ENCODE measurements at regions not wholly inside any gene's neighbourhood (a gene's known extent, or its start where the extent isn't known, plus 50 kb on each side); places are given as distances from the start of the nearest gene placed in this dataset.

GRCh38 chr6:4511641-4512020 lies 264.6 kb upstream of the CDYL start:
- TF ChIP-seq, protein P1, sequence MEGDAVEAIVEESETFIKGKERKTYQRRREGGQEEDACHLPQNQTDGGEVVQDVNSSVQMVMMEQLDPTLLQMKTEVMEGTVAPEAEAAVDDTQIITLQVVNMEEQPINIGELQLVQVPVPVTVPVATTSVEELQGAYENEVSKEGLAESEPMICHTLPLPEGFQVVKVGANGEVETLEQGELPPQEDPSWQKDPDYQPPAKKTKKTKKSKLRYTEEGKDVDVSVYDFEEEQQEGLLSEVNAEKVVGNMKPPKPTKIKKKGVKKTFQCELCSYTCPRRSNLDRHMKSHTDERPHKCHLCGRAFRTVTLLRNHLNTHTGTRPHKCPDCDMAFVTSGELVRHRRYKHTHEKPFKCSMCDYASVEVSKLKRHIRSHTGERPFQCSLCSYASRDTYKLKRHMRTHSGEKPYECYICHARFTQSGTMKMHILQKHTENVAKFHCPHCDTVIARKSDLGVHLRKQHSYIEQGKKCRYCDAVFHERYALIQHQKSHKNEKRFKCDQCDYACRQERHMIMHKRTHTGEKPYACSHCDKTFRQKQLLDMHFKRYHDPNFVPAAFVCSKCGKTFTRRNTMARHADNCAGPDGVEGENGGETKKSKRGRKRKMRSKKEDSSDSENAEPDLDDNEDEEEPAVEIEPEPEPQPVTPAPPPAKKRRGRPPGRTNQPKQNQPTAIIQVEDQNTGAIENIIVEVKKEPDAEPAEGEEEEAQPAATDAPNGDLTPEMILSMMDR (IDR thresholded peaks at IDR 0.05) = no peak
- Histone ChIP-seq H3K27me3 (ENCODE audit: low read depth) (no peaks in the 10 kb centered on the region), H3K9me3 (no peaks in the 10 kb centered on the region), H3K36me3 (no peaks in the 10 kb centered on the region), H3K4me1 (no peaks in the 10 kb centered on the region), H3K27ac (no peak overlapping the region), H3K4me3 (no peak overlapping the region)
- DNase-seq = no peak
- intact Hi-C loops (cut with DNase I) = no loop called here
- ATAC-seq = no peak

GRCh38 chr6:4510906-4511640 lies 265.1 kb upstream of the CDYL start:
- no peaks in the 10 kb centered on the region for H3K36me3 ChIP-seq
- ATAC-seq (no peak), DNase-seq (no peak)
- no peak overlapping the region for H3K27ac ChIP-seq
- intact Hi-C loops (cut with DNase I) = no loop called here
- no peaks in the 10 kb centered on the region for H3K4me1 ChIP-seq
- no peaks in the 10 kb centered on the region for H3K27me3 ChIP-seq (ENCODE audit: low read depth)
- no peaks in the 10 kb centered on the region for H3K9me3 ChIP-seq
- H3K4me3 ChIP-seq = no peak overlapping the region
- TF ChIP-seq, protein P1 (IDR thresholded peaks at IDR 0.05) = no peak

- Histone ChIP-seq H3K4me3 (no peak overlapping the region), H3K27me3 (ENCODE audit: low read depth) (no peaks in the 10 kb centered on the region), H3K4me1 (no peaks in the 10 kb centered on the region), H3K9me3 (no peaks in the 10 kb centered on the region), H3K27ac (no peak overlapping the region), H3K36me3 (no peaks in the 10 kb centered on the region)
- DNase-seq = no peak
- intact Hi-C loops (cut with DNase I) = no loop called here
- no peak for ATAC-seq
- TF ChIP-seq, protein P1 (IDR thresholded peaks at IDR 0.05) = no peak
These were observed 265.9 kb upstream of the CDYL start for GRCh38 chr6:4510317-4510716.

- H3K4me1 ChIP-seq = no peaks in the 10 kb centered on the region
- DNase-seq = no peak
- H3K36me3 ChIP-seq = no peaks in the 10 kb centered on the region
- TF ChIP-seq, protein P1 (IDR thresholded peaks at IDR 0.05) = no peak
- no peak for ATAC-seq
- H3K27ac ChIP-seq = no peak overlapping the region
- H3K4me3 ChIP-seq = no peak overlapping the region
- H3K9me3 ChIP-seq = no peaks in the 10 kb centered on the region
- intact Hi-C loops (cut with DNase I) = no loop called here
- H3K27me3 ChIP-seq (ENCODE audit: low read depth) = no peaks in the 10 kb centered on the region
These were observed 266.7 kb upstream of the CDYL start for GRCh38 chr6:4509506-4509905.

DNA sequence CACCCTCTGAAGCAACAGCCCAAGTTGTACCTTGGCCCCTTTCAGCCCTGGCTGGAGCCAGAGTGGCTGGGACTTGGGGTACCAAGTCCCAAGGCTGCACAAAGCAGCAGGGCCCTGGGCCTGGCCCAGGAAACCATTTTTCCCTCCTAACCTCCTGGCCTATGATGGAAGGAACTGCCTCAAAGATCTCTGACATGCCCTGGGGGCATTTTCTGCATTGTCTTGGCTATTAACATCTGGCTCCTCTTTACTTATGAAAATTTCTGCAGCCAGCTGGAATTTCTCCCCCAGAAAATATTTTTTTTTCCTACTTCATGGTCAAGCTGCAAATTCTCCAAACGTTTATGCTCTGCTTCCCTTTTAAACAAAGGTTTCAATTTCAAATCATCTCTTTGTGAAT lies 269.4 kb upstream of the CDYL start:
- intact Hi-C loops (cut with DNase I) = no loop called here
- Histone ChIP-seq H3K27ac (no peak overlapping the region), H3K27me3 (ENCODE audit: low read depth) (no peaks in the 10 kb centered on the region), H3K9me3 (no peaks in the 10 kb centered on the region), H3K4me3 (no peak overlapping the region), H3K36me3 (no peaks in the 10 kb centered on the region), H3K4me1 (no peaks in the 10 kb centered on the region)
- no peak for DNase-seq
- TF ChIP-seq, protein P1 (IDR thresholded peaks at IDR 0.05) = no peak
- ATAC-seq = no peak
